Dendritic cell treated with granulocyte-macrophage colony-stimulating factor and Interleukin-4, amounts not matched to agents 40 ng/mL and 50 ng/mL, for 4 days (primary cell): ENCODE measurements at regions not wholly inside any gene's neighbourhood (a gene's known extent, or its start where the extent isn't known, plus 50 kb on each side); places are given as distances from the start of the nearest gene placed in this dataset.

ENCODE experiments used
- H3K27ac Mint-ChIP-seq: one replicate; pipeline ENCODE4 v1.8.0; 2022; ENCODE audit warnings: mild to moderate bottlenecking, mixed read lengths
- H3K27me3 Mint-ChIP-seq: one replicate; pipeline ENCODE4 v1.8.0; 2022; ENCODE audit warnings: mild to moderate bottlenecking, mixed read lengths
- H3K36me3 Mint-ChIP-seq: one replicate; pipeline ENCODE4 v1.8.0; 2022; ENCODE audit warnings: low read depth, mixed read lengths
- H3K4me1 Mint-ChIP-seq: one replicate; pipeline ENCODE4 v1.8.0; 2022; ENCODE audit warnings: low read depth, mixed read lengths
- H3K4me3 Mint-ChIP-seq: one replicate; pipeline ENCODE4 v1.8.0; 2022; ENCODE audit warnings: mild to moderate bottlenecking, moderate library complexity, mixed read lengths
- H3K9me3 Mint-ChIP-seq: one replicate; pipeline ENCODE4 v1.8.0; 2022; ENCODE audit warnings: mixed read lengths
- intact Hi-C: fragments of 100-400 bp; cut with micrococcal nuclease; formaldehyde crosslinking; loops from one replicate; pipeline ENCODE4 v1.15.0; 2022

GRCh38 chr6:134689177-134689576, 260.7 kb downstream of the ALDH8A1 start:
- H3K27me3 Mint-ChIP-seq = peaks cover 30% of the 10 kb centered on the region

GRCh38 chr6:134686071-134686470, 263.8 kb downstream of the ALDH8A1 start:
- H3K9me3 Mint-ChIP-seq = no peaks in the 10 kb centered on the region
- H3K4me3 Mint-ChIP-seq = no peak overlapping the region
- intact Hi-C loops = no loop called here

More at GRCh38 chr6:134689177-134689576, 260.7 kb downstream of the ALDH8A1 start:
- Mint-ChIP-seq H3K4me1 (peaks cover 11% of the 10 kb centered on the region), H3K4me3 (no peak overlapping the region), H3K9me3 (no peaks in the 10 kb centered on the region), H3K27ac (no peak overlapping the region), H3K36me3 (no peaks in the 10 kb centered on the region)
- intact Hi-C loops = no loop called here

DNA sequence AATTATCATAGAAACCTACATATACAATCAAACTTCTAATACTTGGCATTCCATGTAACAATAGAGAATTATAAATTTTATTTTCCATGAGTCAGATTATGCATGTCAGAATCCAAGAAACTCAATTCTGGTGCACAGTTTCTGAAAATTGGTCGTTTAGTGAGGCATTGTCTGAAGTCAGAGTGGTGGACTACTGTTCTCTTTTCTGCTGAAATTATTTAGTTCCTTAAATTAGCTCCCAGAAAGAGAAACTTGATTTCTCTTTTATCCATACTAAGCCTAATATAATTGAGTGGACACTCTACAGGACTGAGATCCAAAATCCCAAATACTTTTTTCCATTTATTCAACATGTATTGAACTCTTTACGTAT, 265.5 kb downstream of the ALDH8A1 start:
- peaks cover 11% of the 10 kb centered on the region for H3K4me1 Mint-ChIP-seq
- no peaks in the 10 kb centered on the region for H3K36me3 Mint-ChIP-seq
- no peak overlapping the region for H3K4me3 Mint-ChIP-seq
- intact Hi-C loops = no loop called here
- H3K9me3 Mint-ChIP-seq = no peaks in the 10 kb centered on the region
- H3K27ac Mint-ChIP-seq = no peak overlapping the region
- peaks cover 7% of the 10 kb centered on the region for H3K27me3 Mint-ChIP-seq

More at GRCh38 chr6:134686071-134686470, 263.8 kb downstream of the ALDH8A1 start:
- H3K27me3 Mint-ChIP-seq = peaks cover 19% of the 10 kb centered on the region
- no peaks in the 10 kb centered on the region for H3K36me3 Mint-ChIP-seq
- H3K27ac Mint-ChIP-seq = no peak overlapping the region
- peaks cover 11% of the 10 kb centered on the region for H3K4me1 Mint-ChIP-seq

GRCh38 chr6:134683783-134684422, 266.0 kb downstream of the ALDH8A1 start:
- H3K27me3 Mint-ChIP-seq = peaks cover 3% of the 10 kb centered on the region
- H3K27ac Mint-ChIP-seq = no peak overlapping the region
- intact Hi-C loops = no loop called here
- H3K9me3 Mint-ChIP-seq = no peaks in the 10 kb centered on the region
- H3K36me3 Mint-ChIP-seq = no peaks in the 10 kb centered on the region
- H3K4me1 Mint-ChIP-seq = peaks cover 11% of the 10 kb centered on the region
- no peak overlapping the region for H3K4me3 Mint-ChIP-seq

- intact Hi-C loops = no loop called here
These were observed 269.5 kb downstream of the ALDH8A1 start for GRCh38 chr6:134680433-134680832.

GRCh38 chr6:134680021-134680420, 269.9 kb downstream of the ALDH8A1 start:
- no peak overlapping the region for H3K27ac Mint-ChIP-seq
- H3K36me3 Mint-ChIP-seq = no peaks in the 10 kb centered on the region
- H3K4me1 Mint-ChIP-seq = peaks cover 12% of the 10 kb centered on the region
- intact Hi-C loops = no loop called here
- H3K9me3 Mint-ChIP-seq = no peaks in the 10 kb centered on the region
- H3K27me3 Mint-ChIP-seq = no peaks in the 10 kb centered on the region
- H3K4me3 Mint-ChIP-seq = no peak overlapping the region

More at GRCh38 chr6:134680433-134680832, 269.5 kb downstream of the ALDH8A1 start:
- no peaks in the 10 kb centered on the region for H3K27me3 Mint-ChIP-seq
- H3K36me3 Mint-ChIP-seq = no peaks in the 10 kb centered on the region
- no peaks in the 10 kb centered on the region for H3K9me3 Mint-ChIP-seq
- no peak overlapping the region for H3K27ac Mint-ChIP-seq
- no peak overlapping the region for H3K4me3 Mint-ChIP-seq
- H3K4me1 Mint-ChIP-seq = peaks cover 12% of the 10 kb centered on the region

DNA sequence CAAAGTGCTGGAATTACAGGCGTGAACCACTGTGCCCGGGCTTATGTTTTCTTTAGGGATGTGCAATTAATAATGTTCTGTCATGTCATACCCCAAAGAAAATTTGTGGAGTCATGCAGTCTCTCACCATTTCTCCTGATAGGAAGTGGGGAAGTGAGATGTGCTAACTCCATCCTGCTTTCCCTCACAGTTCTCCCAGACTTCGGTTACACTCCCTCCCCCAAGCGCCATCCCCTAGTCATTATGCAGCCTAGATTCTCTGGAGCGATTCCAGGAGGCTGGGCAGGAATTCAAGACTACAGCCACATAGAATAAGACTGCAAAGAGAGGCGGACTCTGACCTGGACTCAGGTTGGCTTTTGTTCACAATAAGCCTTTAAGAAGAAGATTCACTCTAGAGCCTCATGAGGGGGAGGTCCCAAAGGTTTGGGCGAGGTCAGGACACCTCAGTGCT, 271.4 kb downstream of the ALDH8A1 start:
- Mint-ChIP-seq H3K27me3 (no peaks in the 10 kb centered on the region), H3K27ac (no peak overlapping the region), H3K9me3 (no peaks in the 10 kb centered on the region), H3K4me3 (no peak overlapping the region), H3K36me3 (no peaks in the 10 kb centered on the region), H3K4me1 (peaks cover 5% of the 10 kb centered on the region)
- intact Hi-C loops = no loop called here

- H3K27ac Mint-ChIP-seq = no peak overlapping the region
- H3K9me3 Mint-ChIP-seq = no peaks in the 10 kb centered on the region
- no peaks in the 10 kb centered on the region for H3K27me3 Mint-ChIP-seq
- H3K4me3 Mint-ChIP-seq = no peak overlapping the region
- no peaks in the 10 kb centered on the region for H3K36me3 Mint-ChIP-seq
- H3K4me1 Mint-ChIP-seq = peaks cover 5% of the 10 kb centered on the region
- intact Hi-C loops = no loop called here
These were observed 273.3 kb downstream of the ALDH8A1 start for GRCh38 chr6:134676307-134677281.

GRCh38 chr6:134675110-134676054, 274.5 kb downstream of the ALDH8A1 start:
- H3K9me3 Mint-ChIP-seq = no peaks in the 10 kb centered on the region
- H3K4me3 Mint-ChIP-seq = no peak overlapping the region
- peaks cover 5% of the 10 kb centered on the region for H3K4me1 Mint-ChIP-seq
- no peak overlapping the region for H3K27ac Mint-ChIP-seq
- H3K27me3 Mint-ChIP-seq = no peaks in the 10 kb centered on the region
- intact Hi-C loops = no loop called here
- no peaks in the 10 kb centered on the region for H3K36me3 Mint-ChIP-seq

DNA sequence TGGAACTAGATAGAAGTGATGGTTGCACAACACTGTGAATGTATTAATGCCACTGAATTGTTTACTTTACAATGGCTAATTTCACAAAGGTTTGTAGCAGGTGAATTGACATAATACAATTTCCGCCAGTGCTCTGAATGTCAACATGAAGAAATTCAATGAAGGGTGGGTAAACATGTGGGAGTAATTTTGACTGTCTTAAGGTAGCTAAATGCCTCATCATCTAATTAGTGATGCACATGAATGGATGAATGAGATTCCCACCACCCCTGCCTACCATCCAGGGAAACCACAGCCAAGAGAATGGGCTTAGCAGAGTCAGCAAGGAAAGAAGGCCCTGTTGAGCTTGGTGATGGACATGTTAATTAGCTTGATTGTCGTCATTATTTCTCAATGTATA, 275.3 kb downstream of the ALDH8A1 start:
- no peaks in the 10 kb centered on the region for H3K27me3 Mint-ChIP-seq
- no peak overlapping the region for H3K27ac Mint-ChIP-seq
- H3K4me1 Mint-ChIP-seq = peaks cover 10% of the 10 kb centered on the region
- intact Hi-C loops = no loop called here
- no peaks in the 10 kb centered on the region for H3K9me3 Mint-ChIP-seq
- no peak overlapping the region for H3K4me3 Mint-ChIP-seq
- H3K36me3 Mint-ChIP-seq = no peaks in the 10 kb centered on the region

DNA sequence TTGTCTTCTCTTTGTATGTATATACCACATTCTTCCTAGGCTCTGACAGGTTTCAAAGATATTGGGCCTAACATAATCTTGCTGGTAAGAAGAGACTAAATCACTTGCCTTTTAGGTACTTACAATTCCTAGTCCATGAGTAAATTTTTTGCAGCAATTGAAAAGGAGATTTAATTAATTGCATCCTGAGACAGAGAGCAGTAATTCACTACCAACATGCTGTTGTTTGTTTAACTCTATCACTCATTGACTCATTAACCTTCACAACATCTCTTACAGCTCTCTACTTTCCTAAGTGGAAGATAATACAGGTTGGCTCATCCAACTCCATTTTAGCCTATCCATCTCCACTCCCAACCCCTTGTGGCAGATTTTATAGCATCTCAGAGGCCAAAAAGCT, 280.4 kb downstream of the ALDH8A1 start:
- intact Hi-C loops = no loop called here
- no peak overlapping the region for H3K27ac Mint-ChIP-seq
- H3K9me3 Mint-ChIP-seq = no peaks in the 10 kb centered on the region
- peaks cover 19% of the 10 kb centered on the region for H3K4me1 Mint-ChIP-seq
- H3K27me3 Mint-ChIP-seq = no peaks in the 10 kb centered on the region
- H3K36me3 Mint-ChIP-seq = no peaks in the 10 kb centered on the region
- no peak overlapping the region for H3K4me3 Mint-ChIP-seq

DNA sequence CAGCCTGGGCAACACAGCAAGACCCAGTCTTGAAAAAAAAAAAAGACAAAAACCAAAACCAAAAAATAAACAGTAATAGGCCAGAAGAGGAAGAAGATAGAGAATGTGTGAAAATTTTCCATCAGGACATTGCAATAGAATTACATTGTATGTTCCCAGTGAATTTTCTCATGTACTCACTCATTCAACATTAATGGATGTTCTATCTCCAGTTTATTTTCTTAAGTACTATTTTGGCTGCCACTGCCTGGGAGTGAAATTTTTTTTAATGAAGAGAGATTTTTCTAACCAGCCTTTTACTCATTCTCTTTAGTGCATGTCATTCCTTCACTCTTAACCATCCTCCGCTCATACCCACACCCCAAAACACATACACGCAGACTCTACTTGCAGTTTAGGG, 282.8 kb downstream of the ALDH8A1 start:
- peaks cover 19% of the 10 kb centered on the region for H3K4me1 Mint-ChIP-seq
- no peak overlapping the region for H3K27ac Mint-ChIP-seq
- H3K27me3 Mint-ChIP-seq = no peaks in the 10 kb centered on the region
- H3K4me3 Mint-ChIP-seq = no peak overlapping the region
- H3K36me3 Mint-ChIP-seq = no peaks in the 10 kb centered on the region
- no peaks in the 10 kb centered on the region for H3K9me3 Mint-ChIP-seq
- intact Hi-C loops = no loop called here

DNA sequence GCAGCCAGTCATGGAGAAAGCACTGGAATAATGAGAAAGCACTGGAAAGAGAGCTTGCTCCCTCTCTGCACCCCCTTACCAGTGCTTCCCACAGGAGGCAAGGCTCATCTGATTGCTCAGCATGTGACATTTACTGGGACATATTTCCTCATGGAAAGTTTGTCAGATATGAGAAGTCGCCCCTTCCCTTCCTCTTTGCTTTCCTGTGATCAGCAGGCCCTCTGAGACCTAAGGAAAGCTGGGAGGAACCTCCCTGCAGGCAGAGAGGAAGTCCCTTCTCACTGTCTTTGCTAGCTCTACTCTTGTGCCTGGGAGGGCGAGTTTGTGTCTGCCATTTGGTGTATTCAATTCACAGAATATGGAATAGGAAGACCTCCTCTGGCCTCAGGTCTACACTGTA, 283.8 kb downstream of the ALDH8A1 start:
- Mint-ChIP-seq H3K4me1 (peaks cover 19% of the 10 kb centered on the region), H3K27me3 (no peaks in the 10 kb centered on the region), H3K9me3 (no peaks in the 10 kb centered on the region), H3K36me3 (no peaks in the 10 kb centered on the region), H3K4me3 (no peak overlapping the region), H3K27ac (peak overlapping the region; percentile 31)
- intact Hi-C loops = no loop called here
